CD8-positive, alpha-beta memory T cell (primary cell): ENCODE measurements at regions not wholly inside any gene's neighbourhood (a gene's known extent, or its start where the extent isn't known, plus 50 kb on each side); places are given as distances from the start of the nearest gene placed in this dataset.

ENCODE experiments used
- CTCF ChIA-PET: fragments of 350-600 bp; sonication (Branson Sonifier 250); formaldehyde crosslinking; loops from one replicate; lab custom pipeline; 2021; ENCODE audit warnings: antibody characterized with exemption; lab: Charles Lee
- POLR2A ChIA-PET: fragments of 350-600 bp; sonication (Branson Sonifier 250); formaldehyde crosslinking; loops from one replicate; lab custom pipeline; 2021; ENCODE audit warnings: antibody characterized with exemption; lab: Charles Lee
- DNase-seq, 5 donors: peaks; one replicate each; pipeline versions ENCODE4 v3.0.0 to v3.0.0-alpha.2; 2020 to 2022; ENCODE audit warnings: mixed read lengths in 1 of 5
- H3K27ac ChIP-seq: one replicate; pipeline ENCODE4 v1.7.0; 2013; ENCODE audit warnings: low read depth, mild to moderate bottlenecking, low read length, moderate library complexity
- H3K27me3 ChIP-seq: 2 replicates; pipeline ENCODE4 v1.7.0; 2013; ENCODE audit warnings: low read length, mild to moderate bottlenecking; ENCODE audit not compliant: insufficient read depth, poor library complexity, severe bottlenecking
- H3K36me3 ChIP-seq: 2 replicates; pipeline ENCODE4 v1.7.0; 2013; ENCODE audit warnings: mild to moderate bottlenecking, low read length, moderate library complexity; ENCODE audit not compliant: insufficient read depth
- H3K4me1 ChIP-seq: 2 replicates; pipeline ENCODE4 v1.7.0; 2013; ENCODE audit warnings: mild to moderate bottlenecking, low read length, moderate library complexity; ENCODE audit not compliant: insufficient read depth
- H3K4me3 ChIP-seq: 2 replicates; pipeline ENCODE4 v1.7.0; 2013; ENCODE audit warnings: mild to moderate bottlenecking, low read length
- H3K9me3 ChIP-seq: 2 replicates; pipeline ENCODE4 v1.7.0; 2013; ENCODE audit warnings: mild to moderate bottlenecking, low read length
- H3K27ac Mint-ChIP-seq, 8 donors: one replicate each; pipeline ENCODE4 v1.8.0; 2020 to 2021; ENCODE audit warnings: mixed read lengths in 8 of 8, mild to moderate bottlenecking in 6 of 8, inconsistent platforms in 3 of 8, moderate library complexity in 3 of 8
- H3K27me3 Mint-ChIP-seq, 2 donors: one replicate each; pipeline ENCODE4 v1.8.0; 2020 to 2021; ENCODE audit warnings: mixed read lengths in 2 of 2, mild to moderate bottlenecking in 1 of 2, moderate library complexity in 1 of 2
- H3K36me3 Mint-ChIP-seq, 3 donors: one replicate each; pipeline ENCODE4 v1.8.0; 2020 to 2021; ENCODE audit warnings: mixed read lengths in 3 of 3, inconsistent platforms in 1 of 3, mild to moderate bottlenecking in 1 of 3
- H3K4me1 Mint-ChIP-seq, 3 donors: one replicate each; pipeline ENCODE4 v1.8.0; 2020 to 2021; ENCODE audit warnings: mixed read lengths in 3 of 3, inconsistent platforms in 1 of 3, mild to moderate bottlenecking in 1 of 3
- H3K4me3 Mint-ChIP-seq, 7 donors: one replicate each; pipeline ENCODE4 v1.8.0; 2020 to 2021; ENCODE audit warnings: mixed read lengths in 7 of 7, mild to moderate bottlenecking in 6 of 7, moderate library complexity in 4 of 7, inconsistent platforms in 2 of 7
- H3K9me3 Mint-ChIP-seq, 5 donors: one replicate each; pipeline ENCODE4 v1.8.0; 2020 to 2022; ENCODE audit warnings: mixed read lengths in 5 of 5, mild to moderate bottlenecking in 3 of 5, moderate library complexity in 2 of 5, inconsistent platforms in 1 of 5

DNA sequence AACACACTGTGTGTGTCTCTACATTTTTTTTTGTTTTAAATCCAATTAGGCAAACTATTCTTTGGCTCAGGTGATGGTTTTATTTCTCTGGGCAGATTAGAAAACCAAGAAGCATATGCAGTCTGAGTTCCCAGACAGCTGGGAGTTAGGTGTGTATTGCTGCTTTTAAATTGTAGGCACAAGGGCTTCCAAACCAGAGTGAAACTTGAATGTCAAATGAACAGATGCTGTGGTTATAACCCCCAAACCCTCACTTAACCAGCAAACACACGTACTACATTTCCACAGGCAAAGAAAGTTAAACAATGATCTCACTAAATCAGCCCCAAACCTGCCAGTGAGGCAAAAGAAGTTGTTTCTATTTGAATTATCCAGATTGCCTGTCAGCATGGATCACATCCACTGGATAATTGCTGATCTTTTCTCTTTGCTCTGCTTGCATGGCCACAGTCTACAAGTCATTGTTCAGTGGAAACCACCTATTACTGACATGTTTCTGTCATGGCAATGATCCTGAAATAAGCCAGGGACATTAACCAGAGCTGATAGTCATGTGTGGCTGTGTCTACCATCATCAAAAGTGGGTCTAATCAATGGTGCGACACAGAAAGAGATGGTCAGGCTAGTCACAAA is 576.5 kb upstream of the PLXNA2 start:
- Histone ChIP-seq H3K36me3 (no peaks in the 10 kb centered on the region), H3K4me3 (no peak overlapping the region), H3K27ac (no peak overlapping the region), H3K27me3 (no peaks in the 10 kb centered on the region), H3K4me1 (no peaks in the 10 kb centered on the region), H3K9me3 (no peaks in the 10 kb centered on the region)
- peaks cover 3% of the 10 kb centered on the region in 2 donors for H3K27me3 Mint-ChIP-seq
- no peaks in the 10 kb centered on the region for H3K4me1 Mint-ChIP-seq
- ChIA-PET CTCF (no interaction called here), POLR2A (no interaction called here)
- H3K36me3 Mint-ChIP-seq, result peaks cover 0 to 1% (median 0%) of the 10 kb centered on the region in 3 donors
- H3K9me3 Mint-ChIP-seq, result peaks cover 0 to 6% (median 2%) of the 10 kb centered on the region in 5 donors
- DNase-seq, result no peak
- no peak overlapping the region for H3K4me3 Mint-ChIP-seq
- H3K27ac Mint-ChIP-seq, result no peak overlapping the region

- peaks cover 0 to 6% (median 2%) of the 10 kb centered on the region in 5 donors for H3K9me3 Mint-ChIP-seq
- H3K4me1 Mint-ChIP-seq, result no peaks in the 10 kb centered on the region
- ChIA-PET CTCF (no interaction called here), POLR2A (no interaction called here)
- H3K27ac ChIP-seq, result no peak overlapping the region
- no peak overlapping the region for H3K27ac Mint-ChIP-seq
- H3K4me3 Mint-ChIP-seq, result no peak overlapping the region
- H3K27me3 Mint-ChIP-seq, result peaks cover 3% of the 10 kb centered on the region in 2 donors
- no peaks in the 10 kb centered on the region for H3K36me3 Mint-ChIP-seq
- no peaks in the 10 kb centered on the region for H3K4me1 ChIP-seq
- H3K4me3 ChIP-seq, result no peak overlapping the region
- H3K27me3 ChIP-seq, result no peaks in the 10 kb centered on the region
- no peak for DNase-seq
- H3K36me3 ChIP-seq, result no peaks in the 10 kb centered on the region
- H3K9me3 ChIP-seq, result no peaks in the 10 kb centered on the region
Observed at GRCh38 chr1:208821939-208822338, 577.8 kb upstream of the PLXNA2 start.

- Mint-ChIP-seq H3K4me1 (no peaks in the 10 kb centered on the region), H3K27me3 (peaks cover 3% of the 10 kb centered on the region in 2 donors), H3K9me3 (peaks cover 0 to 2% (median 0%) of the 10 kb centered on the region in 5 donors), H3K36me3 (no peaks in the 10 kb centered on the region), H3K4me3 (no peak overlapping the region), H3K27ac (no peak overlapping the region)
- POLR2A ChIA-PET, result no interaction called here
- Histone ChIP-seq H3K27ac (no peak overlapping the region), H3K4me1 (no peaks in the 10 kb centered on the region), H3K4me3 (no peak overlapping the region), H3K9me3 (no peaks in the 10 kb centered on the region), H3K36me3 (no peaks in the 10 kb centered on the region), H3K27me3 (no peaks in the 10 kb centered on the region)
- DNase-seq, result no peak
- CTCF ChIA-PET, result no interaction called here
Observed at GRCh38 chr1:208825300-208825699, 581.1 kb upstream of the PLXNA2 start.

GRCh38 chr1:208829595-208829994 is 585.4 kb upstream of the PLXNA2 start:
- Histone ChIP-seq H3K4me3 (no peak overlapping the region), H3K36me3 (no peaks in the 10 kb centered on the region), H3K9me3 (no peaks in the 10 kb centered on the region), H3K27ac (no peak overlapping the region), H3K27me3 (no peaks in the 10 kb centered on the region), H3K4me1 (no peaks in the 10 kb centered on the region)
- Mint-ChIP-seq H3K27me3 (peaks cover 0 to 1% of the 10 kb centered on the region in 2 donors), H3K4me3 (no peak overlapping the region), H3K36me3 (no peaks in the 10 kb centered on the region), H3K9me3 (peaks cover 0 to 2% (median 0%) of the 10 kb centered on the region in 5 donors), H3K4me1 (no peaks in the 10 kb centered on the region), H3K27ac (no peak overlapping the region)
- ChIA-PET POLR2A (no interaction called here), CTCF (no interaction called here)
- DNase-seq, result no peak

DNA sequence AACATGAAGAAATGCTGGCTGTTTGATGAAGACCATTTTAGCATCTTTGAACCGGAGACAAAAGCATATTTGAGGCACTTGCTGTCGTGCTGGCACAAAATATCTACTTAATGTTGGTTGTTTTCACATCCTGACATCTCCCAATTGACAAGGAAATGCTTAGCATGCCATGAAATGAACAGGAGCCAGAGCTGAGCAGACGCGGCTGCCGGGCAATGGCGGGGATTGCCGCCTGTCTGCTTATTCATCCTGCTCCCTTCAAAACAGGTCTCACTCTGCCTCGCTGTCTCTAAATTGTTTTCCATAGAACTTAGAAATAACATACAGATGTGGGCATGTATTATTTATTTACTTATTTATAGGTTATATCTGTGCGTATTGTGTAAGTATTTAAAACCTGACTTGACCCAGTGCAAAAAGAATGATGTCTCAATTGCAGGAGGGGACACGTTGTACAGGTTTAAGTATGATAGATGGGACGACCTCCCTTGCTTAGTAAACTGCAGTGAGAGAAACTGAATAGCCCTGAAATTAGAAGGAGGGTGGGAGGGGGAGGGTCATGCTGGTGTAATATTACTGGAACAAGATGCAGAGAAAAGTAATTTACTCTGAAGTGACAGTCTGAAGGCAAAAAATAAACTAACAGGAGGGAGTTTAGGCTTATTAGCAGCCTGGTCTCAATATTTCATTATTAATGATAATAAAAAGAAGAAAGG is 590.4 kb upstream of the PLXNA2 start:
- no peaks in the 10 kb centered on the region for H3K4me1 ChIP-seq
- no peaks in the 10 kb centered on the region for H3K9me3 ChIP-seq
- Mint-ChIP-seq H3K27me3 (peaks cover 0 to 1% of the 10 kb centered on the region in 2 donors), H3K27ac (no peak overlapping the region), H3K9me3 (no peaks in the 10 kb centered on the region), H3K36me3 (no peaks in the 10 kb centered on the region), H3K4me3 (no peak overlapping the region), H3K4me1 (no peaks in the 10 kb centered on the region)
- H3K27me3 ChIP-seq, result no peaks in the 10 kb centered on the region
- no peak overlapping the region for H3K4me3 ChIP-seq
- H3K27ac ChIP-seq, result no peak overlapping the region
- CTCF ChIA-PET, result no interaction called here
- POLR2A ChIA-PET, result no interaction called here
- DNase-seq, result no peak
- no peaks in the 10 kb centered on the region for H3K36me3 ChIP-seq

GRCh38 chr1:208835097-208835463 is 590.9 kb upstream of the PLXNA2 start:
- Histone ChIP-seq H3K9me3 (no peaks in the 10 kb centered on the region), H3K27me3 (no peaks in the 10 kb centered on the region), H3K36me3 (no peaks in the 10 kb centered on the region), H3K27ac (no peak overlapping the region), H3K4me1 (no peaks in the 10 kb centered on the region), H3K4me3 (no peak overlapping the region)
- no peak for DNase-seq
- Mint-ChIP-seq H3K36me3 (no peaks in the 10 kb centered on the region), H3K27me3 (no peaks in the 10 kb centered on the region), H3K27ac (no peak overlapping the region), H3K9me3 (no peaks in the 10 kb centered on the region), H3K4me3 (no peak overlapping the region), H3K4me1 (no peaks in the 10 kb centered on the region)
- ChIA-PET CTCF (no interaction called here), POLR2A (no interaction called here)

DNA sequence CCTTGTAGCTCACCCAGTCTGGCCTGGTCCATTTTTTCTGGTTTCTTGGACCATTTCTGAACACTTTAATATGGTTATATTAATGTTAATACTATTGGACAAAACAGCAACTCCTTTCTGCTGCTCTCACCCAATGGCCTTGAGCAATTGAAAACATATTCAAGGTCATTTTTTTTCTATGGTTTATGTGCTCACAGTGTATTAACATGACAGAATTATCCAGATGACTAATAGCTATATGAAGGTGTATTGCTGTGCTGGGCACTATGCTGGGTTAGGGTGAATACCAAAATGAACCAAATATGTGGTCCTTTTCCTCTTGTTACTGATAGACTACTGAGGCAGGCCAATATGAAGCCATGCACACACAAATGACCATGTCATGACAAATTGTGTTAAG is 591.6 kb upstream of the PLXNA2 start:
- ChIA-PET POLR2A (no interaction called here), CTCF (interaction anchor here (0.9 kb wide), 1 partner anchor 13 kb away, joined by 3 read pairs; no protein-coding TSS in a partner anchor)
- Histone ChIP-seq H3K36me3 (no peaks in the 10 kb centered on the region), H3K9me3 (no peaks in the 10 kb centered on the region), H3K27ac (no peak overlapping the region), H3K4me3 (no peak overlapping the region), H3K27me3 (no peaks in the 10 kb centered on the region), H3K4me1 (no peaks in the 10 kb centered on the region)
- Mint-ChIP-seq H3K4me3 (no peak overlapping the region), H3K27ac (no peak overlapping the region), H3K4me1 (no peaks in the 10 kb centered on the region), H3K27me3 (no peaks in the 10 kb centered on the region), H3K9me3 (no peaks in the 10 kb centered on the region), H3K36me3 (no peaks in the 10 kb centered on the region)
- no peak for DNase-seq

DNA sequence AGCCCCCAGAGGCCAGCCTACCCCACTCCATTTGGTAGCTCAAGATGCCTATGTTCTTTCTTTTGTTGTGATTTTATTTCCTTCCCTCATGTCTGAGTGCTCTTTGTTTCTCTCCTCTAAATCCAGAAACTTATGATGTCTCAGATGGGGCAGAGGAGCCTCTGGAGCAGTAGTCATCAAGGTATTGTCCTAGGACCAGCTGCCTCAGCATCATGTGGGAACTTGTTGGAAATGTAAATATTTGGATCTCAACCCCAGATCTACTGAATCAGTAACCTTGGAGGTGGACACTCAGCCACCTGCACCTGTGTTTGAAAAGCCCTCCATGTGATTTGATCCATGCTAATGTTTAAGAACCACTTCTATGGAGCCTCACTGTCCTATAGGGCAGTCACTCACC is 593.1 kb upstream of the PLXNA2 start:
- Mint-ChIP-seq H3K27ac (no peak overlapping the region), H3K4me3 (no peak overlapping the region), H3K27me3 (no peaks in the 10 kb centered on the region), H3K4me1 (no peaks in the 10 kb centered on the region), H3K9me3 (peaks cover 0 to under 1% (median 0%) of the 10 kb centered on the region in 5 donors), H3K36me3 (no peaks in the 10 kb centered on the region)
- POLR2A ChIA-PET, result no interaction called here
- Histone ChIP-seq H3K27ac (no peak overlapping the region), H3K36me3 (no peaks in the 10 kb centered on the region), H3K4me1 (no peaks in the 10 kb centered on the region), H3K9me3 (no peaks in the 10 kb centered on the region), H3K4me3 (no peak overlapping the region), H3K27me3 (no peaks in the 10 kb centered on the region)
- CTCF ChIA-PET, result no interaction called here
- no peak for DNase-seq
